HG03064 (cell line): ENCODE measurements at regions not wholly inside any gene's neighbourhood (a gene's known extent, or its start where the extent isn't known, plus 50 kb on each side); places are given as distances from the start of the nearest gene placed in this dataset.
A peak's percentile ranks its signal among the peaks of the same experiment; 100 is the strongest.
"Not testable (repeated sequence)": the region's sequence is repeated elsewhere in the genome, so short reads cannot be mapped to it uniquely, and the experiment has no call there.

Source experiments
- ATAC-seq: cut with Tn5 transposase; IDR thresholded peaks from one replicate; pipeline ENCODE4 v1.9.1; 2021; ENCODE audit warnings: low read depth; ENCODE audit not compliant: unreplicated experiment

DNA sequence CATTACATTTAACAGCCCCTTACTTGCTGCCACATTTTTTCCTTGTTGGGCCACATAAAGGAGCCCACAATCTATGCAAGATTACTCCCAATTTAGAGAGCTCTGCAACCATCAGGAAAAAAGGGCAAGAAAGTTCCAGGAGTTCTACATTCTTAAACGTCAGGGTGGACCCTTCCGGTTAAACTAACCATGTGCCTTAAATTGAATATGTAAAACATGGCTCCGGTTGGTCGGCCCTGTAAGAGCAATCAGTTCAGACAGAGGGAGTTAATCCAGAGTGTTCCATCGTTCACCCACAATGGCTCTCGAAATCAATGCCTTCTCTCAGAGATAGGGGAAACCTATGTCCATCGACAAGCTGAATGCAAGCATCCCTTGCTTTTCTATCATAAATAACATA, 253.7 kb upstream of the PFKP start:
- ATAC-seq = no peak

DNA sequence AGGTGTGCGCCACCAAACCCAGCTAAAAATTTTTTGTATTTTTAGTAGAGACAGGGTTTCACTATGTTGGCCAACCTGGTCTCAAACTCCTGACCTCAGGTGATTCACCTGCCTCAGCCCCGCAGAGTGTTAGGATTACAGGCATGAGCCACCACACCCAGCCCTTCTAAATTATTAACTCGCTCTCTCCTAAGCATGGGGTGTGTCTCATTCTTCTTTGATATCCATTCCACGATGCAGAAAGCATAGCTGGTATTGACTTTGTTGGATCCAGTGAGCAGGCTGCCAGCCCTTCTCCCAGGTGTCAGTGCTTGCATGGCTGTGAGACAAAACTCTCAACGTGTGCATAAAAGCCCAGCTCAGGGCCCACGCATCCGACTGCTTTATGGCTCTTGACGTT, 254.1 kb upstream of the PFKP start:
- ATAC-seq = no peak

DNA sequence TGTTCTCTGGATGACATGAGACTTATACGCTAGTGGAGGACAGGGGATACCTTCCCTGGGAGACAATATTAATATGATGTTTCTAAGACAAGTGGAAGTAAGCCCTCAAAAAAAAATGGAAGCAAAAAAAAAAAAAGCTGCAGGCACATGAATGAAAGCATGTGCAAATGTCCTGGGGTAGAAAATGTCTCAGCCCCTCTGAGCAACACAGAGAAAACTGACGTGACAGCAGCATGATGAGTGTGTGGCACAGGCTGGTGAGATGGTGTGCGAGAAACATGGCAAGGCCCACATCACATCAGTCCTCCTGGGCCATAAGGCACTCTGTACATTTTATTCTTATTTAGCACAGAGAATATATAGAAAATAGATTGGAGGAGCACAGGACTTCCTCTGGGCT, 254.7 kb upstream of the PFKP start:
- no peak for ATAC-seq

DNA sequence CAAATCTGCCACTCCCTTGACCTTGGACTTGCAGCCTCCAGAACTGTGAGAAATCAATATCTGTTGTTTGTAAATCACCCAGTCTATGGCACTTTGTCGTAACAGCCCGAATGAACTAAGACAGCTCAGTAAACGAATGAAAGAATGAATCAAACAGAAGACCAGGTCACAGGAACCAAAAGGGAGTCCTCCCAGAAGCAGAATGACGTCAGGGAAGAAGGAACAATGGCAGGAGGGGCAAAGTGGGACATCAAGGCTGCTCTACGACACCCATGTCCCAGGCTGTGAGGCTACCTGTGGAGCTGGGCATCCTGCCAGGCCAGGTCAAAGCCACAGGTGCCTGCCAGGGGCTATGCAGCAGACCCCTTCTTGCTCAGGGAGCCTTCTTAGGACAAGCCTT, 267.2 kb upstream of the PFKP start:
- no peak for ATAC-seq

DNA sequence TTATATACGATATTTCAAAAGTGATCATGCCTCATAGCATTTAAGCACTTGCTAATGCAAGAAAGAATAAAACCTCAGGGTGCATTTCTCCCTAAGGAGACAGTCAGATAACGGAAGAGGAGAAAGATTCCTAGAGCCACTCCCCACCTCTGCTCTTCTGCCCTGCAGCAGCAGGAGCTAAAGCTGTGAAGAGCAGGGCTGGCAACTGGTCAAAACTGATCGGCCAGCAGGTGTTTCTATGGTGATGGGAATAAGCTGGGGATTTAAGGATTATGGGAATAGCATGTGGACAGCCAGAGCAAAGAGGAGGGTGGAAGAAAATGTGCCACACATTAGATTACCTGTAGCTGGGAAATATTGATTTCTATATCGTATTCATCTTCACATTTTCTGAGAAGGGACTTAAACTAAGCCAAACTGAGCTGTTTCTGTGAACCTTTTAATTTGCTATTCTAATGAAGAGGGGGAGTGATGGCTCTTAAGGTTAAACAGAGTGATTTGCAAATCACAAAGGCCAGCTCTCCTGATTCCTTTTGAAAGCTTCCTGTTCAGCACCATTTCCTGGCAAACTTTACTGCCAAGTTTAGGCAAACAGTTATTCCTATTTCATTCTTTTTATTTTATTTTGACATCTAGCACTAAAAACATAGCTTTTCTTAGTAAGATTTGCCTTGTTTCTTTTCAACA, 268.9 kb upstream of the PFKP start:
- ATAC-seq = no peak

DNA sequence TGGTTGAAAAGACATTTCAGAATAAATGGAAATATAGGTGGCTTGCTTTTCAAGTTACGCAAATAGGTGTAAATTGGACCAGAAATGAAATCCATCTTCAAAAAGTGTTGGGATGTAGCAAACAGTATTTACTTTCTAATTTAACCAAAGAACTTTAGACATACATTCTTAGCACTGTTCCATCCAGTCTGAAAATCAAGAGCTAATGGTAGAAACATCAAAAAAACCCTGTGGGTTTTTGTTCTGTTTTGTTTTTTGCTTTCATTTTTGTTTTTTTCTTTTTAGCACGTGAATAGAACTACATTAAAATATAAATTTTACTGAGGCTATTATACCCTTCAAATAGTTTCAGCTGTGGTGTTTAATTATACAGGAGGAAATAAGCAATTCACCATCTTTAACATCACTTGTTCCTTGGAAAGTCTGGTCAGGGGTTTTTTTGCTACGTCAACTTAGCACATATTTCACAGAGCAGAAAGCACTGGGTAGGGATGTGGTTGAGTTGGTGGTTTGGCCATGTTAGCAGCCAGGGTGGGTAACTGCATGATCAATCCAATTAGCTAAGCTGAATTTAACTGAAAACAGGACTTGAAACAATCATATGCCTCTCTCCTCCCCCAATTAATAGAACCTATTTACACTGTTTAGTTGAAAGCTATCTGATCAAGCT, 275.4 kb upstream of the PFKP start:
- peak; percentile 63 for ATAC-seq

DNA sequence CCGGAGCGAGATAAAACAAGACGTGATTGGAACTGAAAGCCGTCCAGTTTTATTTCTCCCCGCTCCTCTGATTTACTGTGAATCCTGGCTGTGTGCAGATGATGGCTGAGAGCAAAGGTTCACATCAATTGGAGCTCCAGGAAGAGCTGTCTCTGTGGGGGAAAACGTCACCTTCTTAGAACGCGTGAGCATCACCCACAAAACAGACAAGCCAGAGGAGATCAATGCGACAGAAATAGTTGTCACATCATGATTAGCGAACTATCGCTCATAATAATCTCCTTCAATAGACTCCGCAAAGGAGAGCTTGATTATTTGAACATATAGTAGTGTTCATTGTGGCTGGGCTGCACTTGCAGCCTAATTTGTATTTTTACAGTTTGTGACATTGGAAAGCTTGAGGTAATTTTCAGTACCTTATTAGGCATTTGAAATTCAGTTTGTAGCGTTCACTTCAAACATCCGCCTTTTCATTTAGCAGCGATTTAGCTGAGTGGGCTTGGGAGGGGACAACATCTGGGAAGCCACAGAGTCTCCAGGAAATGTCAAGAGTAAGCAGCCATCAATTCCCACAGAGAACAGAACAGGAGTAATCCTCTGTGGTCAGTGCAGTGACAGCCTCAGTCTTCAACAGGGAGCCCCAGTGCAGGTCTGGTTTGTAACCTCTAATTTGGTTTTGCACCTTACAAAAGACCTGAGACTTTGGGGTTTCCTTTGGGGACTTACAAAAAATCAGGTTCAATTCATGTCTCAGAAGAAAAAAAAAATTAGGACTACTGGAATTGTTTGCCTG, 276.8 kb upstream of the PFKP start:
- ATAC-seq = no peak

DNA sequence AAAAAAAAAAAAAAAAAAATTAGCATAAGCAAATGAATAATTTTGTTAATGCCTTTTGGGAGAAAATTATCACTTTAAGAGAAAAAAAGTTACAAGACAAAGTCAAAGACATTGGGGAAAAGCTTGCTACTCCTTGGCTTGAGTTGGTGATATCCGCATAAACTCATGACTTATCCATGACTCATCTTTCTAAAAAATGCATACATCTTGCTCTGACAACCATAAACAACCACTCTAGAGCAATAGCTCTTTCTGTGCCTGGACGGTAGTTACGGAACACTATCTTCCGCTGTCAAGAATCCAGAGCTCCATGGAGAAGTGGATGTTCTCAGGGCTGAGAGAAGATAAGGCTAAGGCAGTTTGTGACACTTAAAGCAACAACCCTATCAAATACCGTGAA, 281.1 kb upstream of the PFKP start:
- ATAC-seq = no peak

DNA sequence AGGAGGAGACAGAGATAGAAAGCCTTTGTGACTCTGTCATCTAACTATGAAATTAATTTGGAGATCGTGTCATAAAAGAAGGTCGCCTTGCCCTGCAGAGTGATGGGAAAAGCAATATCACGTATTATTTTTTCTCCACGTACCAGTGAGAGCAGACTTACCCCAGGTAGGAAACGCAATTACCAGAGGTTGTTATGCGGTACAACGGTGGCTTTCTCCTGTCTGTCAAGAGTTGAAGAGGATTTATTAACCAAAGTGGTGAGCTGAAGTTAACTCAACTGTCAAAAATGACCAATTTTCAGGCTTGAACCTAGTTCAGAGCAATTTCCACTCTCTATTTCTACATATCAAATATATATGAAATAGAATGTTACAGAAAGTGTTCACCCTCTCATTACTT, 282.6 kb upstream of the PFKP start:
- no peak for ATAC-seq

DNA sequence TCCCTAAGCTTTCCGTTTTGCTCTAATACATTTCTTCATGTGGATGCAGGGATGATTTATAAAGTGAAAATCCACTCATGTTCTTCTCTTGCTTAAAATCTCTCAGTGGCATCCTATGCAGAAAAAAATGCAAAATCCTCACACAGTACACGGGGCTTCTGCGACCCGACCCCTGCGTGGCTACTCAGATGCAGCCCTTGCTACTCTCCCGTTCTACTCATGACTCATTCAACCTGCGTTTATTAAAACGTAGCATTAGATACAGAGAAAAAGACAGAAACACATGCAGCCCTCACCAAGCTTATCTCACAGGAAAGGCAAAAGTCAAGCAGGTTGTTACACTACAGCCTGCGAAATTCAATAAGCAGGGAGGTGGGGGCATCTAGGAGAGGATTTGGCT, 284.4 kb upstream of the PFKP start:
- no peak for ATAC-seq

DNA sequence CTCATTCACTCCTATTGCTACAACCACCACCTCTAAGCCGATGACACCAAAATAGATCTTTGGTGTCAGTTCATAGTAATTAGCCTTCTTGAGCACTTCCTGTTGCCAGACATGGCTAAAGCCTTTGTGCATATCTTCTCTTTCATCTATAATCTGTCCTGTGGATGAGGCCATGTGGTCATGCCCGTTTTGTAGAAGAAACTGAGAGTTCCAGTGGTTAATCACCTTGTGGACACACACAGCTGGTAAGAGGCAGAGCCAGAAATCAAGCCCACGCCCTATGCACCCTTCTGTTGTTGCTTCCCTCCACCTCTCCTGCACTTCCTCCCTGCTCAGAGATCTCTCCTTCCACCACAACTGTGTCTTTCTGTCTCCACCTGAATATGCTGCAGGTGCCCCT, 285.1 kb upstream of the PFKP start:
- ATAC-seq = no peak

DNA sequence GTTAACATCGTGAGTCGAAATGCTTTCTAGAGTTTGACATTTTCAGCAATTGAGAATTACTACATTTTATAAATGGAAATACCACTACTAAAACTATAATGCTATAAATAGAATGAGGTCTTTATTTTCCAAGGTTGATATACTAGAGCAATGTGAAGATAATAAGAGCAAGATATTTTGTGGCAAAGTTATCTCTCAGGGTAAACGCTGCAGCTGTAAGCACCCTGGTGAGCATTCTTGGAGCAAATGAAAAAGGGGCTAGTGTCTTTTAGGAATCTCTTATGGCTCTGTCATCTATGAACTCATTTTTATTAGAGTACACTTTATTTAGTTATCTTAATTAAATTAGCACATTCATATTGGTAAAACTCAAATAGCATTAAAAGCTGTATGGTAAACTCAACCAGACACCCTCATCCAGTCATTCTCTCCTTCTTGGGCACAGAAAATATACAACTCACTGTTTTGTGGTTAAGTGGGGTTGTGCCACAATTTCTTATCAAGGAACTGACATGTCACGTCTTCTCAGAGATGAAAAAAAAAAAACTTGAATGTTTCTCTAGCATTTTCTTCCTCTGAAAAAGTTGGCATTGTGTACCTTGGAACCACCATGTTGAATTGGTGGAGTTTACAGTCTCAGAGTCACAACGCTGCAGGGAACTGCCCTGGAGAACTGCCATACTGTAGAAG, 289.5 kb upstream of the PFKP start:
- no peak for ATAC-seq

DNA sequence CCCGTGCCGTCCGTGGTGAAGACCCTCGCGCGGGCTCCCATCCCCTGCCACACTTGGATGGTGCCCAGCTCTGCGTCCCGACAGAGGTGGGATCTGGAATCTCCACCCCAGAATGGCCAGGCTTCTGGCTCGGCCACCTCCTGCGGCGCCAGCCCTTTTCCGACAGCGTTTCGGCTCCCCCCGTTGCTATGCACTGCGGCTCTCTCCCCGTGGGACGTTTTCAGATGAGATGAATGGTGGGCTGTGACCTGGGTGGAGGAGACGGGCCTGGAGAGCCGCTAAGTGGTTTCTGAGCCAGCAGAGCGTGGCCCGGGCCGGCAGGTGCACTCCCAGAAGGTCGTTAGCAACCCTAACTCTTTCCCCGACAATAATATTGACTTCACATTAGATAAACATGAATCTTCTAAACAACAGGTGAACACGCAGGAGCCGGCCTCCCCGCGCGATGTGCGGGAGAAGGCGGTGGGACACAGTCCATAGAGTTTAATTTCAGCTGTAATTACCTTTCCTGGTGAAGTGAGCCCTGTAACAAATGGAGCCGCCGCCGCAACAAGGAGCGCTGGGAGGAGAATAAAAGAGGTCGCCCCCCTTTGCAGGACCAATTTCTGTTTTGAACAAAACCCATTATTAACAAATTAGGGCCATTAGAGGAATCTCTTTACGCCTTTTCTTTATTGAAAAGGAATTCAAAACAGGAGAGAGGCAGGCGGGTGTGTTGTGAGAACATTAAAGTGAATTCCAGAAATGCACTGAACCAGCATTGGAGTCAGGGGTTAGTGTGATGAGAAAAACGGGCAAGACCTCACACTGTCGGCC, 294.3 kb upstream of the PFKP start:
- ATAC-seq = no peak

DNA sequence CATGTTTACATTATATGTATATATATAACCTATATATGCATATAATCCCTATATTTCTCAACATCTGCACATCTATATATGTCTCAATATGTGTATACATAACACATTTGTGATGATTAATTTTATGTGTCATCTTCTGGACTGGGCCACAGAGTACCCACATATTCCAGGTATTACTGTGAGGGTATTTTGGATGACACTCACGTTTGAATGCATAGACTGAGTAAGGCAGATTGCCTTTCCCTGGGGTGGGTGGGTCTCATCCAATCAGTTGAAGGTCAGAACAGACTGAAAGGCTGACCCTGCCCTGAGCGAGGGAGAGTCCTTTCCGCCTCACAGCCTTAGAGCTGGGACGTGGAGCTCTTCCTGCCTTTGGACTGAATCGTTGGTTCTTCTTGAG, 295.2 kb upstream of the PFKP start:
- no peak for ATAC-seq

DNA sequence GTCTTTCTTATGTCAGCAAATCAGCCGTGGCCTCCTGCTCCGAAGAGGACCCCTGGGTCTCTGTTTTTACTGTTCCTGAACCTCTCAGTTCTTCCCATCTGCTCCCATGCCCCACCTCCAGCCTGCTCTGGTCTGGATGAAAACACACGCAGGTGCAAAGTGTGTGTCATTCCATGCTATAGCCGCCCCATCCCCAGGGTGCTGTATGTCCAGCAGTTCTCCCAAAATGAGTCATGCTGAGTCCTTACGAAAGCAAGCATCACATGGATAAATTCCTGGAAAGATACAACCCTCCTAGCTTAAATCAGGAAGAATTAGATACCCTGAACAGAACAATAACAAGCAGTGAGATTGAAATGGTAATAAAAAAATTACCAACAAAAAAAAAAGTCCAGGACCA, 300.1 kb upstream of the PFKP start:
- ATAC-seq = not testable (repeated sequence)

DNA sequence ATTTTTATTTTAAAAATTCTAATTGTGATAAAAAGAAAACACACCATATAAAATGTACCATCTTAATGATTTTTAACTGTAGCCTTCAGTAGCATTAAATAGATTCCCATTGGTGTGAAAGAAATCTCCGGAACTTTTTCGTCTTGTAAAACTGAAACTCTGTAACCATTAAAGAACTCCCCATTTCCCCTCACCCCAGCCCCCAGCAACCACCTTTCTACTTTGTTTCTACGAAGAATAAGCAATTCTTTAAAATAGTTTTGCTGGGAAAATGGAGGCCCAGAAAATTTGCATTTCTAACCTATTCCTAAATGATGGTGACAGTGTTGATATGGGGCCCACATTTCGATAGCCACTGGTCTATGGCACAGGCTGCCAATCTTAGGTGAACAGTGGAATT, 305.4 kb upstream of the PFKP start:
- no peak for ATAC-seq

DNA sequence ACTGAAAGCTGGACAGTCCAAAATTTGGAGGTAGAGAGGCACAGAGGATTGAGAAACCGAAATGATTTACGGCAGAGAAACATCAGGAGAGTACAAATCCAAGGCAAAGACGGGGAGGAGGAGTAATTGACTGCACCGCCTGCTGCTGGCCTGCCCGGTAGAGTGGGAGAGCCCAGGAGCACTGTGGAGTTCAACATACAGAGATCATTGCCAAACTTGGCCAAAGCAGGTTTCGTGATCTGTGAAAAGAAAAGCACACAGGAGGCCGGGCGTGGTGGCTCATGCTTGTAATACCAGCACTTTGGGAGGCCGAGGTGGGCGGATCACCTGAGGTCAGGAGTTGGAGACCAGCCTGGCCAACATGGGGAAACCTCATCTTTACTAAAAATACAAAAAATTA, 306.0 kb upstream of the PFKP start:
- no peak for ATAC-seq

DNA sequence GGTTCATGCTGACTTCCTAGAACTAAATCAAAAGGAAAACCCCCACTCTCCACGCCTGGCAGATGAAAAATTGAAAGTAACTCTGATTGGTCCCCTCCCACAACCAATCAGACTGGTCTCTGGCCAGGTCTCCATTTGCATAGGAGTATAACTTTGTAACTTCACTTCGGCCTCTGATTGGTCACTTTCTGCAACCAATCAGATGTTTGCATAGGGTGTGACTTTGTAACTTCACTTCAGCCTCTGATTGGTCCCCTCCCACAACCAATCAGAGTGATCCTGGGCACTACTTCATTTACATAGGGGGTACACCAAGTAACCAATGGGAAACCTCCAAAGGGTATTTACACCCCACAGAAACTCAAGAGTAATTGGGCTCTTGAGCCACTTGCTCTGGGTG, 306.6 kb upstream of the PFKP start:
- no peak for ATAC-seq

DNA sequence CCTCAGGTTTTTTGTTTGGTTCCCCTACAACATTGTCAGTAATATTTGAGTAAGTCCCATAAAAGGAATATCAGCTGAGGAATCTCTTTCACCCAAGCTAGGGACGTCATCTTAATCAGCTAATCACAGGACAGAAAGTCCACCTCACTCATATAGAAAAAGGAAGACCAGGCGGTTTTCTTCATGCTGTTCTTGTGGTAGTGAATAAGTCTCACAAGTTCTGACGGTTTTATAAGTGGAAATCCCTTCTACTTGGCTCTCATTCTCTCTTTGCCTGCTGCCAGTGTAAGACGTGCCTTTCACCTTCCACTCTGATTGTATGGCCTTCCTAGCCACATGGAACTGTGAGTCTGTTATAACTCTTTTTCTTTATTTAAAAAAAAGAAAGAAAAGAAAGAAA, 308.1 kb upstream of the PFKP start:
- no peak for ATAC-seq

DNA sequence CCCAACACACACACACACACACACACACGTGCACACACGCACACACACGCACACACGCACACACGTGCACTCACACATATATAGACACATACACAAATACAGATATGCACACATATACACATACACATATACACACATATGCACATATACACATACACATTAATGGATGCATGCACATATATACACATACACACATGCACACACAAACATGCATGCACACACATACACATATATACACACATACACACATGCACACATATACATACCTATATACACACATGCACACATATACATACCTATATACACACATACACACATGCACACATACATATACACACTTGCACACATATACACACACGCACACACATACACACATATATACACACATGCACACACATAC, 312.4 kb upstream of the PFKP start:
- no peak for ATAC-seq
